Sigmoid colon (tissue), 6 donors: ENCODE measurements at regions not wholly inside any gene's neighbourhood (a gene's known extent, or its start where the extent isn't known, plus 50 kb on each side); places are given as distances from the start of the nearest gene placed in this dataset.

Experiments
- DNase-seq: peaks from one replicate; pipeline ENCODE4 v3.0.0-alpha.2; 2019
- H3K27ac ChIP-seq, 4 donors: fragments of 200-600 bp; sonication (generic); one replicate each; pipeline ENCODE4 v1.5.1; 2016 to 2019; ENCODE audit warnings: mild to moderate bottlenecking in 1 of 4
- H3K27me3 ChIP-seq, 3 donors: fragments of 200-600 bp; sonication (generic); one replicate each; pipeline ENCODE4 v1.5.1; 2019; ENCODE audit warnings: mild to moderate bottlenecking in 1 of 3
- H3K36me3 ChIP-seq, 4 donors: fragments of 200-600 bp; sonication (generic); one replicate each; pipeline ENCODE4 v1.5.1; 2016 to 2019
- H3K4me1 ChIP-seq, 4 donors: fragments of 200-600 bp; sonication (generic); one replicate each; pipeline ENCODE4 v1.5.1; 2017 to 2019
- H3K4me3 ChIP-seq, 4 donors: fragments of 200-600 bp; sonication (generic); one replicate each; pipeline ENCODE4 v1.5.1; 2017 to 2019; ENCODE audit warnings: mild to moderate bottlenecking in 2 of 4, moderate library complexity in 1 of 4
- H3K9me3 ChIP-seq, 4 donors: fragments of 200-600 bp in 3 of 4; sonication (generic) in 3 of 4; one replicate each; pipeline versions ENCODE4 v1.5.1 to v1.6.1; 2013 to 2019
- CTCF ChIP-seq, 4 experiments: fragments of 450-650 bp in 3 of 4; fragments of 200-600 bp in 1 of 4; IDR thresholded peaks; one replicate each; pipeline ENCODE4 v1.5.1; 2016 to 2019; ENCODE audit warnings: antibody characterized with exemption in 4 of 4, mild to moderate bottlenecking in 3 of 4, moderate library complexity in 2 of 4
- EP300 ChIP-seq, 4 donors: sonication (generic); formaldehyde crosslinking; IDR thresholded peaks; one replicate each; pipeline ENCODE4 v1.6.1; 2017; ENCODE audit warnings: antibody characterized with exemption in 4 of 4
- POLR2A ChIP-seq, 2 donors: fragments of 450-650 bp; IDR thresholded peaks; one replicate each; pipeline ENCODE4 v1.6.1; 2016; ENCODE audit warnings: antibody characterized with exemption in 2 of 2, mild to moderate bottlenecking in 2 of 2, moderate library complexity in 2 of 2
- POLR2AphosphoS5 ChIP-seq, 4 donors: sonication (generic); formaldehyde crosslinking; IDR thresholded peaks; one replicate each; pipeline ENCODE4 v1.6.1; 2017; ENCODE audit warnings: antibody characterized with exemption in 4 of 4
- WGBS, 2 donors: extraction: QIAGEN DNeasy Blood & Tissue Kit; methylation state at CpG; one replicate each; pipeline ENCODE4 v1.1.7; 2013; 5-methylcytosine and 5-hydroxymethylcytosine counted together
- intact Hi-C: fragments of 100-400 bp; cut with DNase I; formaldehyde crosslinking; loops from one replicate; pipeline ENCODE4 v1.15.1; 2023
- donor health status: healthy with polysubstance abuse.
- donor health status: healthy.

DNA sequence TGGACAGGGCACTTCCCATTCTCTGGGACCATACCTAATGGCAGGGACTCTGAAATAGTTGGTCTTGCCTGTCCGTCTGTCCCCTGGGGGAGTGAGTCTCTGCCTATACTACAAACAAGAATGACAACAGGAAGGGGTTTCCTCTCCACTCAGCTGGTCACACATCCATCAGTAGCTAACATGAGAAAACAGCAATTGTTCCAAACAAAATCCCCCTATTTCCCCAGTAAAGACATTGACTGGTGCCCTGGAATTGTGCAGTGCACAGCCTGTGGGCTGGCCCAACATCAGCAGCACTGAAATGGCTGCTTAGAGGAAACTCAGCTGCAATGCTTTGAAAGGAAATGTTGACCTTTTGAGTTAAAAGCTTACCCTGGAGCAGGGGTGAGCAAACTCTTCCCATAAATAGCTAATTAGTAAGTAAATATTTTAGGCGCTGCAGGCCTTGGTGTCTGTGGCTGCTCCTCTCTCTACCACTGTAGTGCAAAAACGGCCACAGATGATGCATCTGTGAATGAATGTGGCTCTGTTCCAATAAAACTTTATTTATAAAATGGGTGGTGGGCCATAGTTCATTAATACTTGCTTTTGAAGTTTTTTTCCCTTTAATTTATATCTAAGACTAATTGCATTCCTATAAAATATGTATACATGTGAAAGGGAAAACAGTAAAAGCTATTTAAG is 174.3 kb downstream of the KLF13 start:
- DNase-seq = no peak
- Histone ChIP-seq H3K27ac (no peak overlapping the region), H3K9me3 (no peaks in the 10 kb centered on the region), H3K4me1 (no peaks in the 10 kb centered on the region), H3K27me3 (no peaks in the 10 kb centered on the region), H3K4me3 (no peak overlapping the region), H3K36me3 (no peaks in the 10 kb centered on the region)
- TF ChIP-seq CTCF (IDR thresholded peaks at IDR 0.05) (no peak), POLR2A (IDR thresholded peaks at IDR 0.05) (no peak), POLR2AphosphoS5 (IDR thresholded peaks at IDR 0.05) (no peak), EP300 (IDR thresholded peaks at IDR 0.05) (no peak)
- intact Hi-C loops = no loop called here
- WGBS, 2 donors = 68 to 82% methylated on average over 3 of the region's 3 CpGs

- WGBS, 2 donors = 94% methylated on average over 12 of the region's 12 CpGs
- intact Hi-C loops = no loop called here
- Histone ChIP-seq H3K4me3 (no peak overlapping the region), H3K27ac (no peak overlapping the region), H3K27me3 (no peaks in the 10 kb centered on the region), H3K36me3 (no peaks in the 10 kb centered on the region), H3K9me3 (no peaks in the 10 kb centered on the region), H3K4me1 (no peaks in the 10 kb centered on the region)
- no peak for TF ChIP-seq POLR2AphosphoS5 (IDR thresholded peaks at IDR 0.05)
- no peak for TF ChIP-seq CTCF (IDR thresholded peaks at IDR 0.05)
- no peak for TF ChIP-seq EP300 (IDR thresholded peaks at IDR 0.05)
- TF ChIP-seq POLR2A (IDR thresholded peaks at IDR 0.05) = no peak
- no peak for DNase-seq
Observed at GRCh38 chr15:31501536-31502157, 175.0 kb downstream of the KLF13 start.

GRCh38 chr15:31502541-31503229 is 176.1 kb downstream of the KLF13 start:
- Histone ChIP-seq H3K4me3 (no peak overlapping the region), H3K4me1 (no peaks in the 10 kb centered on the region), H3K36me3 (no peaks in the 10 kb centered on the region), H3K27ac (no peak overlapping the region), H3K27me3 (no peaks in the 10 kb centered on the region), H3K9me3 (no peaks in the 10 kb centered on the region)
- no peak for DNase-seq
- TF ChIP-seq CTCF (IDR thresholded peaks at IDR 0.05) (no peak), POLR2AphosphoS5 (IDR thresholded peaks at IDR 0.05) (no peak), POLR2A (IDR thresholded peaks at IDR 0.05) (no peak), EP300 (IDR thresholded peaks at IDR 0.05) (no peak)
- 88 to 89% methylated on average over 13 of the region's 13 CpGs for WGBS, 2 donors
- intact Hi-C loops = no loop called here

- 83 to 85% methylated on average over 6 of the region's 6 CpGs for WGBS, 2 donors
- H3K4me1 ChIP-seq = no peaks in the 10 kb centered on the region
- H3K9me3 ChIP-seq = no peaks in the 10 kb centered on the region
- no peak for DNase-seq
- H3K4me3 ChIP-seq = no peak overlapping the region
- H3K36me3 ChIP-seq = no peaks in the 10 kb centered on the region
- no peaks in the 10 kb centered on the region for H3K27me3 ChIP-seq
- H3K27ac ChIP-seq = no peak overlapping the region
- TF ChIP-seq EP300 (IDR thresholded peaks at IDR 0.05) (no peak), POLR2A (IDR thresholded peaks at IDR 0.05) (no peak), POLR2AphosphoS5 (IDR thresholded peaks at IDR 0.05) (no peak), CTCF (IDR thresholded peaks at IDR 0.05) (no peak)
- intact Hi-C loops = no loop called here
Observed at GRCh38 chr15:31503256-31503655, 176.6 kb downstream of the KLF13 start.
